ENCODE measurements at regions not wholly inside any gene's neighbourhood (a gene's known extent, or its start where the extent isn't known, plus 50 kb on each side); places are given as distances from the start of the nearest gene placed in this dataset.

DNA sequence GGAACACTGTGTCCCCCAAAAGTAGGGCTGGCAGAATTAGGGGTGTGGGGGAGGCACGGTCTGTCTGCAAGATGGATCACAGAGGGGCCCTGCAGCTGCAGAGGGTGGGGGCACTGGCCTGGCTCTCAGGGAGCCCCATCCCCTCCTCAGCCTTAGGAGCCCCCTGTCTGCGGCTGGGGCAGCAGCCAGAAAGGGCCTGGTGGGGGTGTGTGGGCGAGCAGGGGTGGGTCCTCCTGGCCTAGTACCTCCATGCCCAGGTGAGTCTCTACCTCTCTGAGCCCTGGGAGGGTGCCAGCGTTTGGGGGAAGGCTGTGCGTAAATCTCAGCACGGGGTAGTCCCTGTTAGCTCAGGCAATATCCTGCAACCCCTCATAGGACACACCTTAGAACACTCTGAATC is 280.5 kb upstream of the PPP2R2D start (continued):
- TF ChIP-seq, protein P1, sequence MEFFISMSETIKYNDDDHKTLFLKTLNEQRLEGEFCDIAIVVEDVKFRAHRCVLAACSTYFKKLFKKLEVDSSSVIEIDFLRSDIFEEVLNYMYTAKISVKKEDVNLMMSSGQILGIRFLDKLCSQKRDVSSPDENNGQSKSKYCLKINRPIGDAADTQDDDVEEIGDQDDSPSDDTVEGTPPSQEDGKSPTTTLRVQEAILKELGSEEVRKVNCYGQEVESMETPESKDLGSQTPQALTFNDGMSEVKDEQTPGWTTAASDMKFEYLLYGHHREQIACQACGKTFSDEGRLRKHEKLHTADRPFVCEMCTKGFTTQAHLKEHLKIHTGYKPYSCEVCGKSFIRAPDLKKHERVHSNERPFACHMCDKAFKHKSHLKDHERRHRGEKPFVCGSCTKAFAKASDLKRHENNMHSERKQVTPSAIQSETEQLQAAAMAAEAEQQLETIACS (CRISPR knock-in tag; IDR thresholded peaks at IDR 0.05): no peak
- TF ChIP-seq, protein P2, sequence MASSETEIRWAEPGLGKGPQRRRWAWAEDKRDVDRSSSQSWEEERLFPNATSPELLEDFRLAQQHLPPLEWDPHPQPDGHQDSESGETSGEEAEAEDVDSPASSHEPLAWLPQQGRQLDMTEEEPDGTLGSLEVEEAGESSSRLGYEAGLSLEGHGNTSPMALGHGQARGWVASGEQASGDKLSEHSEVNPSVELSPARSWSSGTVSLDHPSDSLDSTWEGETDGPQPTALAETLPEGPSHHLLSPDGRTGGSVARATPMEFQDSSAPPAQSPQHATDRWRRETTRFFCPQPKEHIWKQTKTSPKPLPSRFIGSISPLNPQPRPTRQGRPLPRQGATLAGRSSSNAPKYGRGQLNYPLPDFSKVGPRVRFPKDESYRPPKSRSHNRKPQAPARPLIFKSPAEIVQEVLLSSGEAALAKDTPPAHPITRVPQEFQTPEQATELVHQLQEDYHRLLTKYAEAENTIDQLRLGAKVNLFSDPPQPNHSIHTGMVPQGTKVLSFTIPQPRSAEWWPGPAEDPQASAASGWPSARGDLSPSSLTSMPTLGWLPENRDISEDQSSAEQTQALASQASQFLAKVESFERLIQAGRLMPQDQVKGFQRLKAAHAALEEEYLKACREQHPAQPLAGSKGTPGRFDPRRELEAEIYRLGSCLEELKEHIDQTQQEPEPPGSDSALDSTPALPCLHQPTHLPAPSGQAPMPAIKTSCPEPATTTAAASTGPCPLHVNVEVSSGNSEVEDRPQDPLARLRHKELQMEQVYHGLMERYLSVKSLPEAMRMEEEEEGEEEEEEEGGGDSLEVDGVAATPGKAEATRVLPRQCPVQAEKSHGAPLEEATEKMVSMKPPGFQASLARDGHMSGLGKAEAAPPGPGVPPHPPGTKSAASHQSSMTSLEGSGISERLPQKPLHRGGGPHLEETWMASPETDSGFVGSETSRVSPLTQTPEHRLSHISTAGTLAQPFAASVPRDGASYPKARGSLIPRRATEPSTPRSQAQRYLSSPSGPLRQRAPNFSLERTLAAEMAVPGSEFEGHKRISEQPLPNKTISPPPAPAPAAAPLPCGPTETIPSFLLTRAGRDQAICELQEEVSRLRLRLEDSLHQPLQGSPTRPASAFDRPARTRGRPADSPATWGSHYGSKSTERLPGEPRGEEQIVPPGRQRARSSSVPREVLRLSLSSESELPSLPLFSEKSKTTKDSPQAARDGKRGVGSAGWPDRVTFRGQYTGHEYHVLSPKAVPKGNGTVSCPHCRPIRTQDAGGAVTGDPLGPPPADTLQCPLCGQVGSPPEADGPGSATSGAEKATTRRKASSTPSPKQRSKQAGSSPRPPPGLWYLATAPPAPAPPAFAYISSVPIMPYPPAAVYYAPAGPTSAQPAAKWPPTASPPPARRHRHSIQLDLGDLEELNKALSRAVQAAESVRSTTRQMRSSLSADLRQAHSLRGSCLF (CRISPR knock-in tag; IDR thresholded peaks at IDR 0.05; ENCODE audit: borderline replicate concordance): no peak

DNA sequence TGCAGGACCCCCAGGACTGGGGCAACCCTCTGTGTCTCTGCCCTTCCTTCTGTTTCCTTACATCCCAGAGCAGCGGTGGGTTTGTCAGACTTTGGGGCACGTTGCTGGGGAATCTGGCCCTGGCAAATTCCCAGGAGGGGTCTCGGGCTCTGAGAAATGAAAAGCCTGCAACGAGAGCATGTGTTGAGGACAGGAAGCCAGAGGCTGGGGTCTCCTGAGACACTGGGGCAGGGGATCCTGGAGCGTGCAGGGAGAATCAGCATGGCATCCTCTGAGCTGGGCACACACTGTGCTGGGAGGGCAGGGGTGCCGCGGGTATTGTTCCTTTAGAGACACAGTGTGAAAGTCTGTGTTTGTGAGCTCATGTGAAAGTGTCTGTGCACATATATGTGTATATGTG is 279.9 kb upstream of the PPP2R2D start:
- H3K4me2 ChIP-seq (ENCODE audit: low read depth, low read length): no peak overlapping the region
- DNase-seq (ENCODE audit: low spot score) (no peak), FAIRE-seq (no peak), ATAC-seq (no peak)
- WGBS (ENCODE audit: low lambda C conversion rate): 26% methylated on average over 7 of the region's 7 CpGs
- no peaks in the 10 kb centered on the region for H3K36me3 ChIP-seq (replicated peaks in 1 of 2; ENCODE audit: control insufficient read depth in 1 of 2, insufficient read depth in 2 of 2, low read length in 2 of 2)
- ChIA-PET CTCF (ENCODE audit: low intra/inter-chr PET ratio, low total read pairs) (no interaction called here), POLR2A (no interaction called here)
- no peak overlapping the region for H2AFZ ChIP-seq (ENCODE audit: low read length)
- BruUV-seq (replicated peaks): no TSS peak
- intact Hi-C loops (cut with micrococcal nuclease; ENCODE audit: unreplicated experiment) (no loop called here), in situ Hi-C loops (cut with HindIII; ENCODE audit: extremely low pct_ligation_motif_present, low pct_unique_long_range_greater_than_20kb) (no loop called here)
- H3K79me2 ChIP-seq (ENCODE audit: insufficient read depth, low read length): no peaks in the 10 kb centered on the region
- H3K4me3 ChIP-seq (replicated peaks in 1 of 3; ENCODE audit: insufficient read depth in 1 of 3, low read depth in 2 of 3, low read length in 3 of 3): no peak overlapping the region
- H3K9ac ChIP-seq (ENCODE audit: insufficient read depth, low read depth, low read length): no peak overlapping the region
- no peaks in the 10 kb centered on the region for H3K4me1 ChIP-seq (ENCODE audit: insufficient read depth, low read length)
- no peaks in the 10 kb centered on the region for H4K20me1 ChIP-seq (ENCODE audit: insufficient read depth, low read length)
- peaks cover 0 to 14% of the 10 kb centered on the region in 2 experiments; a peak in 1 of 5 replicates for H3K27me3 ChIP-seq (ENCODE audit: control insufficient read depth in 1 of 2, insufficient read depth in 2 of 2, low read length in 2 of 2)
- TF ChIP-seq, protein P3, sequence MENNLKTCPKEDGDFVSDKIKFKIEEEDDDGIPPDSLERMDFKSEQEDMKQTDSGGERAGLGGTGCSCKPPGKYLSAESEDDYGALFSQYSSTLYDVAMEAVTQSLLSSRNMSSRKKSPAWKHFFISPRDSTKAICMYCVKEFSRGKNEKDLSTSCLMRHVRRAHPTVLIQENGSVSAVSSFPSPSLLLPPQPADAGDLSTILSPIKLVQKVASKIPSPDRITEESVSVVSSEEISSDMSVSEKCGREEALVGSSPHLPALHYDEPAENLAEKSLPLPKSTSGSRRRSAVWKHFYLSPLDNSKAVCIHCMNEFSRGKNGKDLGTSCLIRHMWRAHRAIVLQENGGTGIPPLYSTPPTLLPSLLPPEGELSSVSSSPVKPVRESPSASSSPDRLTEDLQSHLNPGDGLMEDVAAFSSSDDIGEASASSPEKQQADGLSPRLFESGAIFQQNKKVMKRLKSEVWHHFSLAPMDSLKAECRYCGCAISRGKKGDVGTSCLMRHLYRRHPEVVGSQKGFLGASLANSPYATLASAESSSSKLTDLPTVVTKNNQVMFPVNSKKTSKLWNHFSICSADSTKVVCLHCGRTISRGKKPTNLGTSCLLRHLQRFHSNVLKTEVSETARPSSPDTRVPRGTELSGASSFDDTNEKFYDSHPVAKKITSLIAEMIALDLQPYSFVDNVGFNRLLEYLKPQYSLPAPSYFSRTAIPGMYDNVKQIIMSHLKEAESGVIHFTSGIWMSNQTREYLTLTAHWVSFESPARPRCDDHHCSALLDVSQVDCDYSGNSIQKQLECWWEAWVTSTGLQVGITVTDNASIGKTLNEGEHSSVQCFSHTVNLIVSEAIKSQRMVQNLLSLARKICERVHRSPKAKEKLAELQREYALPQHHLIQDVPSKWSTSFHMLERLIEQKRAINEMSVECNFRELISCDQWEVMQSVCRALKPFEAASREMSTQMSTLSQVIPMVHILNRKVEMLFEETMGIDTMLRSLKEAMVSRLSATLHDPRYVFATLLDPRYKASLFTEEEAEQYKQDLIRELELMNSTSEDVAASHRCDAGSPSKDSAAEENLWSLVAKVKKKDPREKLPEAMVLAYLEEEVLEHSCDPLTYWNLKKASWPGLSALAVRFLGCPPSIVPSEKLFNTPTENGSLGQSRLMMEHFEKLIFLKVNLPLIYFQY (CRISPR knock-in tag; IDR thresholded peaks at IDR 0.05; ENCODE audit: borderline replicate concordance): no peak
- TF ChIP-seq ZNF547 (CRISPR knock-in tag; IDR thresholded peaks at IDR 0.05) (no peak), TBP (CRISPR knock-in tag; IDR thresholded peaks at IDR 0.05) (no peak), ZNF567 (CRISPR knock-in tag; IDR thresholded peaks at IDR 0.05; ENCODE audit: borderline replicate concordance) (no peak), SRSF9 (IDR thresholded peaks at IDR 0.05; ENCODE audit: borderline replicate concordance, insufficient read depth, low read depth, low read length, poor library complexity, severe bottlenecking) (no peak)
- H3K9me3 ChIP-seq (ENCODE audit: low read length): no peaks in the 10 kb centered on the region
- H3K27ac ChIP-seq (ENCODE audit: extremely low read length, insufficient read depth, low read length): no peak overlapping the region
